Neural progenitor cell (in vitro differentiated cells): ENCODE measurements at regions not wholly inside any gene's neighbourhood (a gene's known extent, or its start where the extent isn't known, plus 50 kb on each side); places are given as distances from the start of the nearest gene placed in this dataset.
"Not testable (repeated sequence)": the region's sequence is repeated elsewhere in the genome, so short reads cannot be mapped to it uniquely, and the experiment has no call there.

Experiments used
- EZH2 ChIP-seq: fragments of 200-600 bp; sonication (generic); IDR thresholded peaks from 2 replicates; pipeline ENCODE4 v1.6.1; 2017; ENCODE audit warnings: antibody characterized with exemption, mild to moderate bottlenecking, moderate library complexity
- EZH2phosphoT487 ChIP-seq: fragments of 200-600 bp; sonication (generic); IDR thresholded peaks from 2 replicates; pipeline ENCODE4 v1.6.1; 2017; ENCODE audit warnings: antibody characterized with exemption
- TF ChIP-seq, protein P1 (sequence below): fragments of 200-600 bp; sonication (generic); IDR thresholded peaks from 2 replicates; pipeline ENCODE4 v1.5.1; 2017; ENCODE audit warnings: antibody characterized with exemption, mild to moderate bottlenecking

- TF ChIP-seq, protein P1, sequence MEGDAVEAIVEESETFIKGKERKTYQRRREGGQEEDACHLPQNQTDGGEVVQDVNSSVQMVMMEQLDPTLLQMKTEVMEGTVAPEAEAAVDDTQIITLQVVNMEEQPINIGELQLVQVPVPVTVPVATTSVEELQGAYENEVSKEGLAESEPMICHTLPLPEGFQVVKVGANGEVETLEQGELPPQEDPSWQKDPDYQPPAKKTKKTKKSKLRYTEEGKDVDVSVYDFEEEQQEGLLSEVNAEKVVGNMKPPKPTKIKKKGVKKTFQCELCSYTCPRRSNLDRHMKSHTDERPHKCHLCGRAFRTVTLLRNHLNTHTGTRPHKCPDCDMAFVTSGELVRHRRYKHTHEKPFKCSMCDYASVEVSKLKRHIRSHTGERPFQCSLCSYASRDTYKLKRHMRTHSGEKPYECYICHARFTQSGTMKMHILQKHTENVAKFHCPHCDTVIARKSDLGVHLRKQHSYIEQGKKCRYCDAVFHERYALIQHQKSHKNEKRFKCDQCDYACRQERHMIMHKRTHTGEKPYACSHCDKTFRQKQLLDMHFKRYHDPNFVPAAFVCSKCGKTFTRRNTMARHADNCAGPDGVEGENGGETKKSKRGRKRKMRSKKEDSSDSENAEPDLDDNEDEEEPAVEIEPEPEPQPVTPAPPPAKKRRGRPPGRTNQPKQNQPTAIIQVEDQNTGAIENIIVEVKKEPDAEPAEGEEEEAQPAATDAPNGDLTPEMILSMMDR: not testable (repeated sequence)
- TF ChIP-seq EZH2, EZH2phosphoT487: not testable (repeated sequence)
Measured at GRCh38 chr15:46988055-46988454, 729.2 kb upstream of the SEMA6D start.
